ENCODE measurements at regions not wholly inside any gene's neighbourhood (a gene's known extent, or its start where the extent isn't known, plus 50 kb on each side); places are given as distances from the start of the nearest gene placed in this dataset.

- POLR2A ChIA-PET = no interaction called here
- no peak for TF ChIP-seq POLR2A (IDR thresholded peaks at IDR 0.05; ENCODE audit: low read depth, low read length)
- TF ChIP-seq, protein P1, sequence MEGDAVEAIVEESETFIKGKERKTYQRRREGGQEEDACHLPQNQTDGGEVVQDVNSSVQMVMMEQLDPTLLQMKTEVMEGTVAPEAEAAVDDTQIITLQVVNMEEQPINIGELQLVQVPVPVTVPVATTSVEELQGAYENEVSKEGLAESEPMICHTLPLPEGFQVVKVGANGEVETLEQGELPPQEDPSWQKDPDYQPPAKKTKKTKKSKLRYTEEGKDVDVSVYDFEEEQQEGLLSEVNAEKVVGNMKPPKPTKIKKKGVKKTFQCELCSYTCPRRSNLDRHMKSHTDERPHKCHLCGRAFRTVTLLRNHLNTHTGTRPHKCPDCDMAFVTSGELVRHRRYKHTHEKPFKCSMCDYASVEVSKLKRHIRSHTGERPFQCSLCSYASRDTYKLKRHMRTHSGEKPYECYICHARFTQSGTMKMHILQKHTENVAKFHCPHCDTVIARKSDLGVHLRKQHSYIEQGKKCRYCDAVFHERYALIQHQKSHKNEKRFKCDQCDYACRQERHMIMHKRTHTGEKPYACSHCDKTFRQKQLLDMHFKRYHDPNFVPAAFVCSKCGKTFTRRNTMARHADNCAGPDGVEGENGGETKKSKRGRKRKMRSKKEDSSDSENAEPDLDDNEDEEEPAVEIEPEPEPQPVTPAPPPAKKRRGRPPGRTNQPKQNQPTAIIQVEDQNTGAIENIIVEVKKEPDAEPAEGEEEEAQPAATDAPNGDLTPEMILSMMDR (IDR thresholded peaks at IDR 0.05; ENCODE audit: extremely low read depth in 1 of 2, insufficient read depth in 1 of 2, low read depth in 1 of 2, low read length in 2 of 2) = no peak
- TF ChIP-seq MYC (IDR thresholded peaks at IDR 0.05; ENCODE audit: low read depth, low read length) = no peak
- TF ChIP-seq GATA2 (IDR thresholded peaks at IDR 0.05; ENCODE audit: insufficient read depth, insufficient read length, low read depth, low read length) = no peak
- TF ChIP-seq, protein P2, sequence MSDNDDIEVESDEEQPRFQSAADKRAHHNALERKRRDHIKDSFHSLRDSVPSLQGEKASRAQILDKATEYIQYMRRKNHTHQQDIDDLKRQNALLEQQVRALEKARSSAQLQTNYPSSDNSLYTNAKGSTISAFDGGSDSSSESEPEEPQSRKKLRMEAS (IDR thresholded peaks at IDR 0.05; ENCODE audit: insufficient read depth, insufficient read length) = no peak
- TF ChIP-seq EZH2 (IDR thresholded peaks at IDR 0.05; ENCODE audit: borderline replicate concordance, low read depth, low read length, severe bottlenecking) = no peak
- TF ChIP-seq JUN (IDR thresholded peaks at IDR 0.05; ENCODE audit: borderline replicate concordance, insufficient read depth, insufficient read length, low read depth) = no peak
- no peak for TF ChIP-seq FOS (IDR thresholded peaks at IDR 0.05; ENCODE audit: borderline replicate concordance, insufficient read depth, low read length)
- TF ChIP-seq POLR2AphosphoS5 (IDR thresholded peaks at IDR 0.05; ENCODE audit: insufficient read depth, low read depth, low read length) = no peak
- H3K36me3 ChIP-seq (ENCODE audit: control insufficient read depth in 2 of 2, extremely low read depth in 1 of 2, insufficient read depth in 2 of 2, low read length in 2 of 2) = no peaks in the 10 kb centered on the region
- no peak overlapping the region for H3K9ac ChIP-seq (replicated peaks; ENCODE audit: extremely low read depth, insufficient read depth, low read length)
- H3K4me1 ChIP-seq (ENCODE audit: control insufficient read depth, extremely low read depth, insufficient read depth, low read length) = peaks cover 42% of the 10 kb centered on the region
- intact Hi-C loops (cut with micrococcal nuclease) = loop anchor here (5.0 kb wide), 1 partner anchor 506 kb away; the partner anchor contains the start of gene MARCKS
- dilution Hi-C loops (cut with MboI; ENCODE audit: extremely low pct_ligation_motif_present, low sequenced_read_pairs) = no loop called here
- no peak overlapping the region for H3K4me3 ChIP-seq (replicated peaks in 1 of 3; ENCODE audit: insufficient read depth in 1 of 3, low read depth in 1 of 3, low read length in 3 of 3)
- H3K27ac ChIP-seq (ENCODE audit: insufficient read depth, low read depth, low read length) = peak overlapping the region; percentile 80
- BruUV-seq (replicated peaks) = no TSS peak
- peak overlapping the region; percentile 48 for H3K4me2 ChIP-seq (ENCODE audit: insufficient read depth, low read length)
- no peaks in the 10 kb centered on the region for H3K27me3 ChIP-seq (ENCODE audit: control insufficient read depth in 2 of 2, insufficient read depth in 2 of 2, low read length in 2 of 2)
- no peaks in the 10 kb centered on the region for H4K20me1 ChIP-seq (replicated peaks; ENCODE audit: control insufficient read depth, extremely low read depth, insufficient read depth, low read length)
- no peak overlapping the region for H2AFZ ChIP-seq (ENCODE audit: low read depth, low read length)
- CTCF ChIA-PET = interaction anchor here (1.0 kb wide), 1 partner anchor 474 kb away, joined by 3 read pairs; no protein-coding TSS in a partner anchor
- H3K9me1 ChIP-seq (replicated peaks; ENCODE audit: control insufficient read depth, extremely low read depth, insufficient read depth, low read length) = no peaks in the 10 kb centered on the region
- peak; percentile 35 for DNase-seq (ENCODE audit: low read depth, low spot score)
- no peaks in the 10 kb centered on the region for H3K79me2 ChIP-seq (ENCODE audit: control insufficient read depth, insufficient read depth, low read length)
- peak; percentile 47 for FAIRE-seq
- no peaks in the 10 kb centered on the region for H3K9me3 ChIP-seq (replicated peaks; ENCODE audit: control insufficient read depth, insufficient read depth, low read length)
These were observed 505.8 kb upstream of the MARCKS start for GRCh38 chr6:113351173-113351834.

All from endothelial cell of umbilical vein (primary cell).